Endodermal cell (in vitro differentiated cells): ENCODE measurements at regions not wholly inside any gene's neighbourhood (a gene's known extent, or its start where the extent isn't known, plus 50 kb on each side); places are given as distances from the start of the nearest gene placed in this dataset.

Experiments used
- DNase-seq: peaks from one replicate; pipeline ENCODE4 v3.0.0-alpha.2; 2017
- H3K27ac ChIP-seq: 2 replicates; pipeline ENCODE4 v1.5.1; 2013; ENCODE audit warnings: mild to moderate bottlenecking, low read depth, low read length, moderate library complexity
- H3K27me3 ChIP-seq: 2 replicates; pipeline ENCODE4 v1.6.1; 2013; ENCODE audit warnings: mild to moderate bottlenecking, low read length, moderate library complexity; ENCODE audit not compliant: insufficient read depth, control insufficient read depth, poor library complexity, severe bottlenecking
- H3K36me3 ChIP-seq: 2 replicates; pipeline ENCODE4 v1.7.0; 2013; ENCODE audit warnings: mild to moderate bottlenecking, low read length, moderate library complexity; ENCODE audit not compliant: control insufficient read depth, insufficient read depth
- H3K4me1 ChIP-seq: one replicate; pipeline ENCODE4 v1.7.0; 2013; ENCODE audit warnings: low read length; ENCODE audit not compliant: control insufficient read depth, insufficient read depth
- H3K4me3 ChIP-seq: 2 replicates; pipeline ENCODE4 v1.5.1; 2013; ENCODE audit warnings: mild to moderate bottlenecking, low read length, moderate library complexity
- H3K9ac ChIP-seq: 2 replicates; pipeline ENCODE4 v1.6.1; 2013; ENCODE audit warnings: mild to moderate bottlenecking, low read length, moderate library complexity; ENCODE audit not compliant: poor library complexity, severe bottlenecking; ENCODE audit errors: extremely low read depth
- H3K9me3 ChIP-seq: 2 replicates; pipeline ENCODE4 v1.6.1; 2013; ENCODE audit warnings: mild to moderate bottlenecking, low read length, moderate library complexity; ENCODE audit not compliant: control insufficient read depth
- H3K27ac Mint-ChIP-seq: 2 replicates; pipeline ENCODE4 v1.8.0; 2020; ENCODE audit warnings: mixed read lengths
- H3K27me3 Mint-ChIP-seq: 2 replicates; pipeline ENCODE4 v1.8.0; 2021; ENCODE audit warnings: mild to moderate bottlenecking, mixed read lengths; ENCODE audit not compliant: insufficient read depth
- H3K36me3 Mint-ChIP-seq: 2 replicates; pipeline ENCODE4 v1.8.0; 2020; ENCODE audit warnings: low read depth, mixed read lengths
- H3K4me1 Mint-ChIP-seq: 2 replicates; pipeline ENCODE4 v1.8.0; 2020; ENCODE audit warnings: mixed read lengths
- H3K4me3 Mint-ChIP-seq: 2 replicates; pipeline ENCODE4 v1.8.0; 2020; ENCODE audit warnings: mild to moderate bottlenecking, moderate library complexity, mixed read lengths
- H3K9me3 Mint-ChIP-seq: 2 replicates; pipeline ENCODE4 v1.8.0; 2020; ENCODE audit warnings: mild to moderate bottlenecking, mixed read lengths
- CTCF ChIP-seq: fragments of 200-600 bp; sonication (generic); conservative IDR thresholded peaks from 2 replicates; pipeline ENCODE4 v1.5.0; 2021; ENCODE audit warnings: antibody characterized with exemption, mild to moderate bottlenecking
- WGBS, 2 experiments: methylation state at CpG; one replicate each; pipeline versions ENCODE4 v1.1.5 to v1.1.7; 2013; ENCODE audit warnings: missing lambda C conversion rate in 2 of 2, mixed read lengths in 1 of 2; ENCODE audit not compliant: insufficient coverage in 1 of 2, insufficient read length in 1 of 2; 5-methylcytosine and 5-hydroxymethylcytosine counted together

- H3K9me3 Mint-ChIP-seq: peaks cover 3% of the 10 kb centered on the region
- no peaks in the 10 kb centered on the region for H3K36me3 Mint-ChIP-seq
- no peak overlapping the region for H3K27ac Mint-ChIP-seq
- WGBS, 2 experiments: 81% methylated on average over 2 of the region's 2 CpGs; no CpG with 5 or more reads in 1 of the 2 experiments
- Histone ChIP-seq H3K4me3 (no peak overlapping the region), H3K4me1 (peaks cover 17% of the 10 kb centered on the region), H3K9me3 (peaks cover 9% of the 10 kb centered on the region), H3K36me3 (no peaks in the 10 kb centered on the region), H3K27ac (no peak overlapping the region), H3K27me3 (no peaks in the 10 kb centered on the region), H3K9ac (no peak overlapping the region)
- H3K4me3 Mint-ChIP-seq: no peak overlapping the region
- H3K4me1 Mint-ChIP-seq: peaks cover 21% of the 10 kb centered on the region
- DNase-seq: no peak
- TF ChIP-seq CTCF: no peak
- no peaks in the 10 kb centered on the region for H3K27me3 Mint-ChIP-seq
Observed at GRCh38 chr14:62097072-62097471, 334.9 kb downstream of the SNAPC1 start.

GRCh38 chr14:62097824-62098223 is 335.6 kb downstream of the SNAPC1 start:
- no peak overlapping the region for H3K4me3 Mint-ChIP-seq
- no peak for TF ChIP-seq CTCF
- DNase-seq: no peak
- Histone ChIP-seq H3K27ac (no peak overlapping the region), H3K4me1 (peaks cover 17% of the 10 kb centered on the region), H3K4me3 (no peak overlapping the region), H3K36me3 (no peaks in the 10 kb centered on the region), H3K9ac (no peak overlapping the region), H3K27me3 (no peaks in the 10 kb centered on the region), H3K9me3 (peaks cover 9% of the 10 kb centered on the region)
- H3K27ac Mint-ChIP-seq: no peak overlapping the region
- H3K36me3 Mint-ChIP-seq: no peaks in the 10 kb centered on the region
- WGBS, 2 experiments: 86 to 93% methylated on average over 2 of the region's 2 CpGs
- peaks cover 3% of the 10 kb centered on the region for H3K9me3 Mint-ChIP-seq
- peaks cover 21% of the 10 kb centered on the region for H3K4me1 Mint-ChIP-seq
- no peaks in the 10 kb centered on the region for H3K27me3 Mint-ChIP-seq

GRCh38 chr14:62098357-62098756 is 336.1 kb downstream of the SNAPC1 start:
- H3K4me3 Mint-ChIP-seq: no peak overlapping the region
- H3K4me3 ChIP-seq: no peak overlapping the region
- no peak overlapping the region for H3K27ac Mint-ChIP-seq

More at GRCh38 chr14:62098357-62098756, 336.1 kb downstream of the SNAPC1 start:
- no peak for TF ChIP-seq CTCF
- Histone ChIP-seq H3K9ac (no peak overlapping the region), H3K36me3 (no peaks in the 10 kb centered on the region), H3K27me3 (no peaks in the 10 kb centered on the region), H3K9me3 (peaks cover 9% of the 10 kb centered on the region), H3K4me1 (peaks cover 17% of the 10 kb centered on the region), H3K27ac (no peak overlapping the region)
- WGBS, 2 experiments: 83 to 89% methylated on average over 2 to 3 of the region's 3 CpGs
- Mint-ChIP-seq H3K36me3 (no peaks in the 10 kb centered on the region), H3K27me3 (peaks cover 3% of the 10 kb centered on the region), H3K4me1 (peaks cover 21% of the 10 kb centered on the region), H3K9me3 (peaks cover 3% of the 10 kb centered on the region)
- no peak for DNase-seq
